RWPE2 (cell line): ENCODE measurements at regions not wholly inside any gene's neighbourhood (a gene's known extent, or its start where the extent isn't known, plus 50 kb on each side); places are given as distances from the start of the nearest gene placed in this dataset.

Experiments
- ATAC-seq: fragments of 200-7000 bp; cut with Tn5 transposase; 3 replicates; pipeline ENCODE4 v1.9.1; 2021; ENCODE audit warnings: low read depth
- DNase-seq: peaks from one replicate; pipeline ENCODE4 v3.0.0-alpha.2; 2020; ENCODE audit warnings: low spot score
- H3K27ac ChIP-seq: fragments of 450-650 bp; 2 replicates; pipeline ENCODE4 v1.5.1; 2017; ENCODE audit warnings: mild to moderate bottlenecking; ENCODE audit not compliant: poor library complexity, severe bottlenecking
- H3K27me3 ChIP-seq: fragments of 250-450 bp; sonication (Bioruptor Pico); 2 replicates; pipeline ENCODE4 v1.5.1; 2021; ENCODE audit warnings: mild to moderate bottlenecking, moderate library complexity; ENCODE audit not compliant: insufficient read depth, poor library complexity, severe bottlenecking
- H3K36me3 ChIP-seq: fragments of 250-450 bp; sonication (Bioruptor Pico); 2 replicates; pipeline ENCODE4 v1.5.1; 2020; ENCODE audit warnings: low read depth, mild to moderate bottlenecking, moderate library complexity
- H3K4me1 ChIP-seq: fragments of 250-450 bp; sonication (Bioruptor Pico); 2 replicates; pipeline ENCODE4 v1.5.1; 2021; ENCODE audit warnings: mild to moderate bottlenecking, moderate library complexity; ENCODE audit not compliant: insufficient read depth, poor library complexity, severe bottlenecking
- H3K4me3 ChIP-seq: fragments of 250-450 bp; sonication (Bioruptor Pico); 2 replicates; pipeline ENCODE4 v1.5.1; 2021; ENCODE audit warnings: mild to moderate bottlenecking, moderate library complexity; ENCODE audit not compliant: severe bottlenecking
- H3K9me3 ChIP-seq: fragments of 250-450 bp; sonication (Bioruptor Pico); 2 replicates; pipeline ENCODE4 v1.5.1; 2021; ENCODE audit warnings: mild to moderate bottlenecking, moderate library complexity; ENCODE audit not compliant: severe bottlenecking
- TF ChIP-seq, protein P1 (sequence below): fragments of 450-650 bp; IDR thresholded peaks from one replicate; pipeline ENCODE4 v1.5.1; 2017; ENCODE audit warnings: mild to moderate bottlenecking, moderate library complexity; ENCODE audit not compliant: poor library complexity, severe bottlenecking

GRCh38 chr9:79334001-79334400 lies 237.8 kb upstream of the TLE4 start:
- Histone ChIP-seq H3K9me3 (no peaks in the 10 kb centered on the region), H3K27ac (no peak overlapping the region), H3K36me3 (no peaks in the 10 kb centered on the region), H3K27me3 (no peaks in the 10 kb centered on the region), H3K4me3 (no peak overlapping the region), H3K4me1 (no peaks in the 10 kb centered on the region)
- no peak for DNase-seq
- ATAC-seq = no peak
- TF ChIP-seq, protein P1, sequence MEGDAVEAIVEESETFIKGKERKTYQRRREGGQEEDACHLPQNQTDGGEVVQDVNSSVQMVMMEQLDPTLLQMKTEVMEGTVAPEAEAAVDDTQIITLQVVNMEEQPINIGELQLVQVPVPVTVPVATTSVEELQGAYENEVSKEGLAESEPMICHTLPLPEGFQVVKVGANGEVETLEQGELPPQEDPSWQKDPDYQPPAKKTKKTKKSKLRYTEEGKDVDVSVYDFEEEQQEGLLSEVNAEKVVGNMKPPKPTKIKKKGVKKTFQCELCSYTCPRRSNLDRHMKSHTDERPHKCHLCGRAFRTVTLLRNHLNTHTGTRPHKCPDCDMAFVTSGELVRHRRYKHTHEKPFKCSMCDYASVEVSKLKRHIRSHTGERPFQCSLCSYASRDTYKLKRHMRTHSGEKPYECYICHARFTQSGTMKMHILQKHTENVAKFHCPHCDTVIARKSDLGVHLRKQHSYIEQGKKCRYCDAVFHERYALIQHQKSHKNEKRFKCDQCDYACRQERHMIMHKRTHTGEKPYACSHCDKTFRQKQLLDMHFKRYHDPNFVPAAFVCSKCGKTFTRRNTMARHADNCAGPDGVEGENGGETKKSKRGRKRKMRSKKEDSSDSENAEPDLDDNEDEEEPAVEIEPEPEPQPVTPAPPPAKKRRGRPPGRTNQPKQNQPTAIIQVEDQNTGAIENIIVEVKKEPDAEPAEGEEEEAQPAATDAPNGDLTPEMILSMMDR = no peak

DNA sequence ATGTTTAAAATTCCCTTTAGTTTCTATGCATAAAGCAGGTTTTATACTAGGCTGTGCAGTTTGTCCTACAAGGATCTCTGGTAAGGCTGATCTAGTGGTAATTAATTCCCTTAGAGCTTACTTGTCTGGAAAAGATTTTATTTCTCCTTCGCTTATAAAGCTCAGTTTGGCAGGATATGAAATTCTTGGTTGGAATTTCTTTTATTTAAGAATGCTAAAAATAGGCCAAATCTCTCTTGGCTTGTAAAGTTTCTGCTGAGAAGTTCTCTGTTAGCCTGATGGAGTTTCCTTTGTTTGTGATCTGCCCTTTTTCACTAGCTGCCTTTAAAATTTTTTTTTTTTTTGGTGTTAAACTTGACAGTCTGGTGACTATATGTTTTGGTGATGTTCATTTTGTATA lies 237.1 kb upstream of the TLE4 start:
- TF ChIP-seq, protein P1 = no peak
- H3K27ac ChIP-seq = no peak overlapping the region
- no peaks in the 10 kb centered on the region for H3K36me3 ChIP-seq
- no peaks in the 10 kb centered on the region for H3K4me1 ChIP-seq
- H3K27me3 ChIP-seq = no peaks in the 10 kb centered on the region
- no peak for ATAC-seq
- H3K9me3 ChIP-seq = no peaks in the 10 kb centered on the region
- no peak for DNase-seq
- H3K4me3 ChIP-seq = no peak overlapping the region

DNA sequence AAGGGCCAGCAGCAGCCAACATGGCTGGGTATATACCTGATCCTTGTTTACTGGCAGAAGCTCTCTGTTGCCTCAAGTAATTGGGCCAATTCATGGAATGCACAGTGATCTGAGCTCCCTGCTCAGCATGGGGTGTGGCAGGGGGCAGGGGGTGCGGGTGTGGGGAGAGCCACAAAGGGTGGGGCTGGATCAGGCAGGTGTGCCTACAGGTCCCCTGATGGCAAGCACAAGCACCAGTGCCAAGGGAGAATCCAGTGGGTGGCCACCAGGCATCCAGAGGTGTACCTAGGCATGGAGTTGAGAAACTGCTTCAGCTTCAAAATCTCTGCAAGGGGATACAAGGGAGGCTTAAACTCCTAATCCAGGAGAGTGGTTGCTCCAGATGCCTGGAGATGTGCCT lies 235.8 kb upstream of the TLE4 start:
- Histone ChIP-seq H3K27ac (no peak overlapping the region), H3K4me1 (no peaks in the 10 kb centered on the region), H3K36me3 (no peaks in the 10 kb centered on the region), H3K4me3 (no peak overlapping the region), H3K9me3 (no peaks in the 10 kb centered on the region), H3K27me3 (no peaks in the 10 kb centered on the region)
- ATAC-seq (no peak), DNase-seq (no peak)
- TF ChIP-seq, protein P1 = no peak

DNA sequence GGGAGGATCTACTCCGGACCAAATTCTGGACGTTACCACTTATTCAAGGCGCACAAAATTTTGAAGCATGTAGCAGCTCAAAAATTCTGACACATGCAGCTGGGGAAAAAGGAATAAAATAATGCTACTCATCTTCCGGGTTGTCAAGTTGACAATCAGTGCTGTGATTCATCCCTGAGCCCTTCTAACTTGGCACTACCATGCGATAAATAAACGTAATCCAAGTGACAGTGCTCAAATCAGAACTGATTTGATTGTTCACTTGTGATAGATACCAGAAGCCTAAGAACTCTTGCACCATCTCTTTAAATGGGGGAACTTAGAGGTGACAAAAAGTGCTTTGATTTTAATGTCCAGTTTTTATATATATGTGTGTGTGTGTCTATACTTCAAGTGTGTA lies 230.2 kb upstream of the TLE4 start:
- Histone ChIP-seq H3K27me3 (no peaks in the 10 kb centered on the region), H3K27ac (no peak overlapping the region), H3K4me3 (no peak overlapping the region), H3K36me3 (no peaks in the 10 kb centered on the region), H3K4me1 (no peaks in the 10 kb centered on the region), H3K9me3 (no peaks in the 10 kb centered on the region)
- TF ChIP-seq, protein P1 = no peak
- ATAC-seq (no peak), DNase-seq (no peak)

- H3K27ac ChIP-seq = no peak overlapping the region
- H3K27me3 ChIP-seq = no peaks in the 10 kb centered on the region
- no peak overlapping the region for H3K4me3 ChIP-seq
- H3K9me3 ChIP-seq = no peaks in the 10 kb centered on the region
- H3K36me3 ChIP-seq = no peaks in the 10 kb centered on the region
- no peaks in the 10 kb centered on the region for H3K4me1 ChIP-seq
- DNase-seq (no peak), ATAC-seq (no peak)
- TF ChIP-seq, protein P1 = no peak
These were observed 225.3 kb upstream of the TLE4 start for GRCh38 chr9:79346350-79347020.
